GM12878 (cell line): ENCODE measurements at regions not wholly inside any gene's neighbourhood (a gene's known extent, or its start where the extent isn't known, plus 50 kb on each side); places are given as distances from the start of the nearest gene placed in this dataset.

Experiments used
- CTCF ChIP-seq, 3 experiments: IDR thresholded peaks in 2 of 3; conservative IDR thresholded peaks in 1 of 3; 2 replicates each; pipeline ENCODE4 v1.5.1; 2011; ENCODE audit warnings: low read depth in 3 of 3, low read length in 3 of 3, mild to moderate bottlenecking in 3 of 3, control low read depth in 2 of 3, moderate library complexity in 2 of 3, inconsistent platforms in 1 of 3, mixed read lengths in 1 of 3; ENCODE audit not compliant: control insufficient read depth in 2 of 3, insufficient read depth in 1 of 3; ENCODE audit errors: extremely low read depth in 1 of 3
- HCFC1 ChIP-seq: fragments of 150-350 bp; IDR thresholded peaks from 2 replicates; pipeline ENCODE4 v1.6.1; 2014; ENCODE audit warnings: low read length
- NFYA ChIP-seq: IDR thresholded peaks from 2 replicates; pipeline ENCODE4 v1.6.1; 2011; ENCODE audit warnings: low read depth, mild to moderate bottlenecking, low read length, improper control_type of control experiment, borderline replicate concordance
- ZZZ3 ChIP-seq: IDR thresholded peaks from 2 replicates; pipeline ENCODE4 v1.6.1; 2011; ENCODE audit warnings: low read depth; ENCODE audit not compliant: control insufficient read depth, insufficient read length

GRCh38 chrX:125947501-125947900 lies 218.6 kb downstream of the DCAF12L2 start:
- TF ChIP-seq ZZZ3 (no peak), HCFC1 (no peak), CTCF (IDR thresholded peaks at IDR 0.05 in 2 of 3, conservative IDR thresholded peaks at IDR 0.05 in 1 of 3; ENCODE audit: control insufficient read depth in 2 of 3, extremely low read depth in 1 of 3, insufficient read depth in 1 of 3, low read depth in 3 of 3, low read length in 3 of 3) (no peak), NFYA (no peak)
